GM18867 (cell line): ENCODE measurements at regions not wholly inside any gene's neighbourhood (a gene's known extent, or its start where the extent isn't known, plus 50 kb on each side); places are given as distances from the start of the nearest gene placed in this dataset.

ENCODE experiments used
- ATAC-seq: cut with Tn5 transposase; IDR thresholded peaks from one replicate; pipeline ENCODE4 v1.9.1; 2021; ENCODE audit warnings: mild to moderate bottlenecking, moderate library complexity; ENCODE audit not compliant: unreplicated experiment

GRCh38 chr18:55864281-55864680, 276.3 kb upstream of the TCF4 start:
- no peak for ATAC-seq

DNA sequence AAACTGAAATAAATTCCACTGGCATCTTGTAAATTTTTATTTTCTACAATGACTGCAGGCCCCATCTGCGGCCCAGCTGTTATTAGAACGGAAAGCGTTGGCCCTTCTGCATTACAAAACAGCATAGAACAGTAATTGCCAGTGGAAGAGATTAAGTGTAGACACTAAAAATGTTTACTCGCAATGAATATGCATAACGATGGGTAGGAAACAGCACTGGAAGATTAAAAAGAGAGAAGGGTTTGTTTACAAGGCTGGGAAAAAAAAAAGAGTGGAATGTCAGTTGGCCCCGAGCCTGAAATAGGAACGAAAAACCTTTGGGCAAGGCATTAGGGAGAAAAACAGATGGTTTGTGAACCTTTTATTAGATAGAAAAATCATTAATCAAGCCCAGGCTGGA, 275.9 kb upstream of the TCF4 start:
- ATAC-seq, result no peak

DNA sequence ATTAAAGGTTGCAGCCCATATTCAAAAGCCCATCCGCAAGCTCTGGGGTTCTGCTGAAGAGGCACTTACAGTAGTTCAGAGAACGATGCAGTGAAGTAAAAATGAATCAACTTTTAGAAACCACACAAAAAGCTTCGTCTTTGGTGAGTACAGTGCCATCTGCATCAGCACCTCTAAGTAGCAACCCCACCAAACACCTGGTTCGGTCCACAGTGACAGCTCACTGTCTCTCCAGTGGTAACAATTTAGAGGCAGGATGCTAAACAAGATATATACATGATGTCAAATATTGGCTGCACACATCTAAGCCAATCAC, 275.4 kb upstream of the TCF4 start:
- no peak for ATAC-seq

DNA sequence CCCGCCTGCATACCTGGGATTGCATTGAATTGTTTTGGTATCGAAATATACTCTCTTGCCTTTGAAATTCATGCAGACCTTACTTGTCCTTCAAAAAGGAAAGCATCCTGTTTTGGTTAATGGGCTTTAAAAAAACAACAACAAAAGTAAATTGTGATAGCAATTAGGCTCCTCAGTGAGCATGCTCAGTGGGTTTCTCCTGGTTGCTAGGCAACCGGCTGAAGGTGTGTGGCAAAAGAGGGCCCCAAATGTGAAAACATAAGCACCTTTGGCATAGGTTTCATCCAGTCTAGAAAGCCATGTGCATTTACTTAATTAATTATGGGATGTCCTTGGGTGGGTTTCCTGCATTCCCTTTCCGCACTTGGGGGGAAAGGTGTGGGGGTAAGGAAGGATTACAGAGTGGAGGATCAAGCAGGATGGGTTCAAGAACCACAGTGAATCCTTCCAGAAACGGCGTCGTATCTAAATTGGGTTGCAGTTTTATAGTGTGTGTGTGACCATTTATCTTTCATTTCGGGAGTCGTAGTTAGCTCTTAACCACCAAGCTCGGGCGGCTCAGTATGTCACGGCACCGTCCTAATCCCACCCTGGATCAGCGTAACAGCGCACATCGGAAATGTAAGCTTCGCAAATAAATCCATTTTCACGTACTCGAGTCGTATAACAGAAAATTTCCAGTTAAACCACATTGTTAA, 274.9 kb upstream of the TCF4 start:
- ATAC-seq, result no peak

- no peak for ATAC-seq
Measured at GRCh38 chr18:55861266-55861665, 273.3 kb upstream of the TCF4 start.

GRCh38 chr18:55858661-55859515, 270.9 kb upstream of the TCF4 start:
- ATAC-seq, result no peak

DNA sequence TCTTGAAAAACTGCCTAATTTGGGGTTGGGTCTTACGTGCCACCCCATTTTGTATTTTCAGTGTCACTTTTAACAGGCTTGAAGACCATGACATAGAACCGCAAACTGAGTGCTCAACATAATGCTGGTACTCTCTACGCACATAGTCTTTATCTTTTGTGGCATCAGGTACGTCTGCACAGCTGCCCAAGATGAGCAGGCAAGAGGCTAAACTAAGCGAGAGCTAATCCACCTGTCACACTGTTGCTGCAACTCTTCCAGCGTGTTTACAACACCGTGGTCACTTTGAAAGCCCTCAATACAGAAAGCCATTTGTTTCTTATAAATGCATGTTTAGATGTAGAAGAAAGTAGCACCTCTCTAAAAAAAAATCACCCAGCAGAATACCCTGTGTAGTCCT, 270.0 kb upstream of the TCF4 start:
- no peak for ATAC-seq

- ATAC-seq, result no peak
Measured at GRCh38 chr18:55857409-55857808, 269.4 kb upstream of the TCF4 start.

GRCh38 chr18:55856679-55857078, 268.7 kb upstream of the TCF4 start:
- no peak for ATAC-seq

- no peak for ATAC-seq
Measured at GRCh38 chr18:55856229-55856628, 268.2 kb upstream of the TCF4 start.

GRCh38 chr18:55853268-55853667, 265.3 kb upstream of the TCF4 start:
- ATAC-seq, result no peak

- ATAC-seq, result no peak
Measured at GRCh38 chr18:55850904-55851303, 262.9 kb upstream of the TCF4 start.

- ATAC-seq, result no peak
Measured at GRCh38 chr18:55849391-55849790, 261.4 kb upstream of the TCF4 start.

DNA sequence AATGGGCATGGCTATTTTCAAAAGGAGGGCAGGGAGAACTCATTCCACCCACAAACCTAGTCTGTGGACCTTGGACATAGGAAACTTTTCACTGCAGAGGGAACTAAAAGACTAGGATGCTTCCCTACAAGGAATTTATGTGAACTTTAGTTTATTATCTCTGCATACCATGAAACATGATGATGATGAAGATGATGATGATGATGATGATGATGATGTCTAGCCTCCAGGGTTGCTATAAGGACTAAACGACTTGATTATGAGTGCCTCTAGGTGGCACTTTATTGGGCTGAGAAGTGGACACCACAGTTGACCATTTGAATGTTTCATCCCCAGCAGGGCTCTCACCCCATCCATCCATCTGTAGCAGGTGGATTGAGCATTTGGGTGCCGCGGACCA, 260.0 kb upstream of the TCF4 start:
- no peak for ATAC-seq

DNA sequence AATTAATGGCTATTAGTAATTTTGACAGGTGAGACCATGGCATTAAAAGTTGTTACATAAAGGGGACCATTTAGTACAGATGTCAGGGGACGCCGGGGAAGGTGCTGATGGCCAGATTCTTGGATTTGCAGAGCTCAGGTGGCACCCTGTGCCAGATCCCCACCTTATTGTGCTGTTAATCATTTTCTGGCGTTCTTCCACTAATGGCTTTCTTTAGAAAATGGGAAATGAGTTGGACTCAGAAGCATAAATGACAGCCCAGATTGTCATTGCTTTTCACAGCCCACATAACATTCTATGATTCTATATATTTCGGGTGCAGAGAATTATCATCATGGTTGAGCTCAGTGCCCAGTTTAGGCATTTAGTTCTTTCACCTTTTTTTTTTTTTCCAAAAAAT, 257.2 kb upstream of the TCF4 start:
- ATAC-seq, result no peak

- ATAC-seq, result no peak
Measured at GRCh38 chr18:55844382-55844781, 256.4 kb upstream of the TCF4 start.

- ATAC-seq, result no peak
Measured at GRCh38 chr18:55841314-55841713, 253.3 kb upstream of the TCF4 start.

DNA sequence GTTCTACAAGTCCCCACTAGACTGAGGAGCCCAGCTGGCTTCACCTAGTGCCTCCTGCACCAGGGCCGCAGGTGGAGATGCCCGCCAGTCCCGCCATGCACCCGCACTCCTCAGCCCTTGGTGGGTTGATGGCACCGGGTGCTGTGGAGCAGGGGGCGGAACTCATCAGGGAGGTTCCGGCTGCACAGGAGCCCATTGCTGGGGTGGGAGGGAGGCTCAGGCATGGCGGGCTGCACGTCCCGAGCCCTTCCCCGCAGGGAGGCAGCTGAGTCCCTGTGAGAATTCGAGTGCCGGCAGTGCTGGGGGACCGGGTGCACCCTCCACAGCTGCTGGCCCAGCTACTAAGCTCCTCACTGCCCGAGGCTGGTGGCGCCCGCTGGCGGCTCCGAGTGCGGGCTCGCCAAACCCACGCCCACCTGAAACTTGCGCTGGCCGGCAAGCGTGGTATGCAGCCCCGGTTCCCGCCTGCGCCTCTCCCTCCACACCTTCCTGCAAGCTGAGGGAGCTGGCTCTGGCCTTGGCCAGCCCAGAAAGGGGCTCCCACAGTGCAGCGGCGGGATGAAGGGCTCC, 252.7 kb upstream of the TCF4 start:
- ATAC-seq, result no peak

GRCh38 chr18:55839343-55839742, 251.4 kb upstream of the TCF4 start:
- no peak for ATAC-seq

- ATAC-seq, result no peak
Measured at GRCh38 chr18:55838841-55839240, 250.8 kb upstream of the TCF4 start.

DNA sequence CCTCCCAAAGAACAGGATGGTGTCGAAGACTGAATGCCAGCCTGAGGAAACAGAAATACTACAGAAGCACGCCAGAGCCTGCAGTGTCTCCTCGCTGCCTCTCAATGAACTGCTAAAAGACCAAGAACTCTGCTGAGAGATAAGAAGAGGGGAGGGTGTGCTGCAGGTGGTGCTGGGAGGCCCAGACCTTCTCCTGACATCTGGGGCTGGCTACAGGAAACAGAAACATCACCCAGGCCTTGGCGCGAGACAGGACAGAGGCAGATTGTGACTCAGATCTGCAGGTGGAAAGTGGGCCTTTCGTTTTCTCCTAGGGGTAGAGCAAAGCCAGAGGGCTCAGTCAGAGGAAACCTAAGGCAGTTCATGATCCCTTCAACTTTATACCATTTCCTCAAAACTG, 250.3 kb upstream of the TCF4 start:
- ATAC-seq, result no peak

- ATAC-seq, result no peak
Measured at GRCh38 chr18:55833543-55833942, 245.6 kb upstream of the TCF4 start.
